Peyer's patch (tissue), 4 donors: ENCODE measurements at regions not wholly inside any gene's neighbourhood (a gene's known extent, or its start where the extent isn't known, plus 50 kb on each side); places are given as distances from the start of the nearest gene placed in this dataset.
"Not testable (repeated sequence)": the region's sequence is repeated elsewhere in the genome, so short reads cannot be mapped to it uniquely, and the experiment has no call there.

Source experiments
- DNase-seq, 3 donors: peaks; one replicate each; pipeline ENCODE4 v3.0.0-alpha.2; 2017 to 2019
- H3K27ac ChIP-seq, 4 donors: fragments of 200-600 bp; sonication (generic); one replicate each; pipeline ENCODE4 v1.5.1; 2016 to 2019
- H3K27me3 ChIP-seq, 2 donors: fragments of 200-600 bp; sonication (generic); one replicate each; pipeline ENCODE4 v1.5.1; 2019
- H3K36me3 ChIP-seq, 3 donors: fragments of 200-600 bp; sonication (generic); one replicate each; pipeline ENCODE4 v1.5.1; 2016 to 2019
- H3K4me1 ChIP-seq, 4 donors: fragments of 200-600 bp; sonication (generic); one replicate each; pipeline ENCODE4 v1.5.1; 2016 to 2019
- H3K4me3 ChIP-seq, 4 donors: fragments of 200-600 bp; sonication (generic); 1 replicate in 3 of 4; 2 replicates in 1 of 4; pipeline ENCODE4 v1.5.1; 2016 to 2019; ENCODE audit warnings: mild to moderate bottlenecking in 1 of 4
- H3K9me3 ChIP-seq, 4 donors: fragments of 200-600 bp; sonication (generic); one replicate each; pipeline ENCODE4 v1.5.1; 2016 to 2019; ENCODE audit warnings: mild to moderate bottlenecking in 1 of 4
- CTCF ChIP-seq, 6 experiments: fragments of 450-650 bp in 4 of 6; fragments of 200-600 bp in 2 of 6; sonication (generic) in 1 of 6; IDR thresholded peaks; one replicate each; pipeline ENCODE4 v1.5.1; 2017 to 2019; ENCODE audit warnings: antibody characterized with exemption in 6 of 6, mild to moderate bottlenecking in 3 of 6, moderate library complexity in 1 of 6
- POLR2A ChIP-seq, 2 donors: fragments of 450-650 bp; IDR thresholded peaks; one replicate each; pipeline ENCODE4 v1.5.1; 2017; ENCODE audit warnings: antibody characterized with exemption in 2 of 2, mild to moderate bottlenecking in 2 of 2, moderate library complexity in 2 of 2

GRCh38 chr22:22988785-22989184 is 81.5 kb upstream of the GNAZ start:
- Histone ChIP-seq H3K36me3 (no peaks in the 10 kb centered on the region), H3K27ac (no peak overlapping the region), H3K9me3 (no peaks in the 10 kb centered on the region), H3K4me3 (no peak overlapping the region), H3K27me3 (no peaks in the 10 kb centered on the region), H3K4me1 (no peaks in the 10 kb centered on the region)
- TF ChIP-seq CTCF (IDR thresholded peaks at IDR 0.05), result no peak
- TF ChIP-seq POLR2A (IDR thresholded peaks at IDR 0.05), result no peak
- no peak for DNase-seq

DNA sequence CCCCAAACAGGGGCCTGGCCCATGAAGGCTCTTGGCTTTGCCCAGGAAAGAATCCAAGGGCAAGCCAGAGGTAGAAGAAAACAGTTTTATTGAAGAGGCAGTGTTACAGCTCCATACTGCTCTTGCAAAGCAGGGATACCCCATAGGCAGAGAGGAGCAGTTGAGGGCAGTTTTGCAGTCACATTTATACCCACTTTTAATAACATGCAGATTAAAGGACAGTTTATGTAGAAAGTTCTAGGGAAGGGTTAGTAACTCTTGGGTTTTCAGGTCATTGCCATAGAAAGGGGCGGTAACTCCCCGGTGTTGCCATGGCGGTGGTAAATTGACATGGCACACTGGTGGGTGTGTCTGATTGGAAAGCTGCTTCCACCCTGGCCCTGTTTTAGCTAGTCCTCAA is 80.5 kb upstream of the GNAZ start:
- no peaks in the 10 kb centered on the region for H3K27me3 ChIP-seq
- no peak for TF ChIP-seq CTCF (IDR thresholded peaks at IDR 0.05)
- H3K4me1 ChIP-seq, result no peaks in the 10 kb centered on the region
- H3K27ac ChIP-seq, result no peak overlapping the region
- H3K36me3 ChIP-seq, result no peaks in the 10 kb centered on the region
- no peak for DNase-seq
- no peak overlapping the region for H3K4me3 ChIP-seq
- H3K9me3 ChIP-seq, result no peaks in the 10 kb centered on the region

DNA sequence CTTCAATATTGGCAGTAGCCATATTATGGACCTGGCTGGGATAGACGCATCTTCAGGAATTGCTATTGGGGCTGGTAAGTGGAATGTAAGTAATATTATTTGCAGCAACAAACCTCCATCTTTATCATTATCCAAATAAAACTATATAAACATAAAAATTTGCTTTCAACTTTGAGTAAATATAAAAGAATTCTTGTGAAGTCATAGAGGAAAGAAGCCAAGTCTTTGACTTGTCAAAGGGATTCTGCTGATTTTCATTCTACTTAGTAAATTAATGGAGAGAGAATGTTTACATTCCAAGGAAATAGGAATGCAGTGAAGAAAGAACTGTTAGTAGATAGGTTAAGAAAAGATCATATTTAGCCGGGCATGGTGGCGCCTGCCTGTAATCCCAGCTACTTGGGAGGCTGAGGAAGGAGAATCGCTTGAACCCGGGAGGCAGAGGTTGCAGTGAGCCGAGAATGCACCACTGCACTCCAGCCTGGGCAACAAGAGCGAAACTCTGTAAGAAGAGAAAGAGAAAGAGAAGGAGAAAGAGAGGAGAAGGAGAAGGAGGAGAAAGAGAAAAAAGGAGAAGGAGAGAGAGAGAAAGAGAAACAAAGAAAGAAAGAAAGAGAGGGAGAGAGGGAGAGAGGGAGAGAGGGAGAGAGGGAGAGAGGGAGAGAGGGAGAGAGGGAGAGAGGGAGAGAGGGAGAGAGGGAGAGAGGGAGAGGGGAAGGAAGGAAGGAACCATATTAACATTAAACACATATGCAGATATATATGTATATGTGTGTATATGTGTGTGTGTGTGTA is 79.4 kb upstream of the GNAZ start:
- DNase-seq, H3K4me1 ChIP-seq, H3K27ac ChIP-seq, H3K9me3 ChIP-seq, H3K36me3 ChIP-seq, H3K27me3 ChIP-seq, H3K4me3 ChIP-seq: not testable (repeated sequence)

GRCh38 chr22:22992474-22992873 is 77.8 kb upstream of the GNAZ start:
- H3K4me3 ChIP-seq, result no peak overlapping the region
- no peak for TF ChIP-seq CTCF (IDR thresholded peaks at IDR 0.05)
- no peak for TF ChIP-seq POLR2A (IDR thresholded peaks at IDR 0.05)

GRCh38 chr22:22993184-22993583 is 77.1 kb upstream of the GNAZ start:
- Histone ChIP-seq H3K27me3 (no peaks in the 10 kb centered on the region), H3K4me3 (no peak overlapping the region), H3K27ac (no peak overlapping the region), H3K9me3 (peaks cover 0 to 8% (median 2%) of the 10 kb centered on the region in 4 donors), H3K4me1 (no peaks in the 10 kb centered on the region), H3K36me3 (no peaks in the 10 kb centered on the region)
- DNase-seq, result no peak
- no peak for TF ChIP-seq CTCF (IDR thresholded peaks at IDR 0.05)
- no peak for TF ChIP-seq POLR2A (IDR thresholded peaks at IDR 0.05)

More at GRCh38 chr22:22992474-22992873, 77.8 kb upstream of the GNAZ start:
- no peaks in the 10 kb centered on the region for H3K36me3 ChIP-seq
- peaks cover 0 to 5% (median under 1%) of the 10 kb centered on the region in 4 donors for H3K9me3 ChIP-seq
- no peaks in the 10 kb centered on the region for H3K4me1 ChIP-seq
- no peak overlapping the region for H3K27ac ChIP-seq
- H3K27me3 ChIP-seq, result no peaks in the 10 kb centered on the region
- DNase-seq, result no peak

- Histone ChIP-seq H3K4me3 (no peak overlapping the region), H3K27me3 (no peaks in the 10 kb centered on the region), H3K27ac (no peak overlapping the region), H3K9me3 (peaks cover 0 to 8% (median 2%) of the 10 kb centered on the region in 4 donors), H3K36me3 (no peaks in the 10 kb centered on the region), H3K4me1 (no peaks in the 10 kb centered on the region)
- no peak for DNase-seq
- no peak for TF ChIP-seq CTCF (IDR thresholded peaks at IDR 0.05)
- no peak for TF ChIP-seq POLR2A (IDR thresholded peaks at IDR 0.05)
Measured at GRCh38 chr22:22995166-22995565, 75.2 kb upstream of the GNAZ start.
